ENCODE measurements at regions not wholly inside any gene's neighbourhood (a gene's known extent, or its start where the extent isn't known, plus 50 kb on each side); places are given as distances from the start of the nearest gene placed in this dataset.

GRCh38 chr2:6674381-6674780, 191.3 kb downstream of the CMPK2 start:
- TF ChIP-seq CTCF (IDR thresholded peaks at IDR 0.05; ENCODE audit: control extremely low read depth in 1 of 3, insufficient read depth in 1 of 3, low read depth in 1 of 3, low read length in 3 of 3) (no peak), RXRA (IDR thresholded peaks at IDR 0.05; ENCODE audit: insufficient read depth, low read depth, low read length) (no peak), PHF8 (conservative IDR thresholded peaks at IDR 0.05; ENCODE audit: low read depth, low read length) (no peak), EZH2 (IDR thresholded peaks at IDR 0.05; ENCODE audit: low read depth, low read length, severe bottlenecking) (no peak), SP1 (IDR thresholded peaks at IDR 0.05; ENCODE audit: low read depth, low read length) (no peak), POLR2AphosphoS5 (IDR thresholded peaks at IDR 0.05; ENCODE audit: low read depth, low read length) (no peak), BCL11A (IDR thresholded peaks at IDR 0.05; ENCODE audit: low read depth in 2 of 2, low read length in 2 of 2) (no peak), POLR2A (IDR thresholded peaks at IDR 0.05; ENCODE audit: control extremely low read depth in 1 of 2, low read depth in 2 of 2, low read length in 2 of 2) (no peak), TAF1 (IDR thresholded peaks at IDR 0.05; ENCODE audit: low read depth, low read length) (no peak)

Measured in H1 (cell line).